GM10266 (cell line): ENCODE measurements at regions not wholly inside any gene's neighbourhood (a gene's known extent, or its start where the extent isn't known, plus 50 kb on each side); places are given as distances from the start of the nearest gene placed in this dataset.

ENCODE experiments used
- DNase-seq: peaks from one replicate; pipeline ENCODE4 v3.0.0; 2012; ENCODE audit errors: extremely low spot score
- CTCF ChIP-seq: IDR thresholded peaks from 2 replicates; pipeline ENCODE4 v1.5.1; 2012; ENCODE audit warnings: mild to moderate bottlenecking, low read depth; ENCODE audit not compliant: control insufficient read depth, insufficient read depth; ENCODE audit errors: missing control alignments

GRCh38 chr4:182019148-182019652 is 224.0 kb upstream of the TENM3 start:
- no peak for TF ChIP-seq CTCF
- peak; percentile 42 for DNase-seq

GRCh38 chr4:182022909-182023308 is 220.3 kb upstream of the TENM3 start:
- DNase-seq, result no peak
- no peak for TF ChIP-seq CTCF

GRCh38 chr4:182023469-182023868 is 219.7 kb upstream of the TENM3 start:
- DNase-seq, result no peak
- no peak for TF ChIP-seq CTCF

- DNase-seq, result no peak
- TF ChIP-seq CTCF, result no peak
Measured at GRCh38 chr4:182042945-182043344, 200.3 kb upstream of the TENM3 start.

- TF ChIP-seq CTCF, result no peak
Measured at GRCh38 chr4:182048871-182049270, 194.3 kb upstream of the TENM3 start.

GRCh38 chr4:182056866-182057265 is 186.3 kb upstream of the TENM3 start:
- no peak for TF ChIP-seq CTCF
- DNase-seq, result no peak

More at GRCh38 chr4:182048871-182049270, 194.3 kb upstream of the TENM3 start:
- no peak for DNase-seq

GRCh38 chr4:182062458-182062857 is 180.7 kb upstream of the TENM3 start:
- DNase-seq, result no peak
- TF ChIP-seq CTCF, result no peak
